H1 (cell line): ENCODE measurements at regions not wholly inside any gene's neighbourhood (a gene's known extent, or its start where the extent isn't known, plus 50 kb on each side); places are given as distances from the start of the nearest gene placed in this dataset.

Experiments used
- CTCF ChIA-PET: fragments of 300-600 bp; sonication (Branson Sonifier 250); formaldehyde crosslinking; loops from one replicate; lab custom pipeline; 2021; ENCODE audit not compliant: partially characterized antibody; lab: Charles Lee
- POLR2A ChIA-PET: fragments of 300-600 bp; sonication (Branson Sonifier 250); formaldehyde crosslinking; loops from one replicate; lab custom pipeline; 2021; ENCODE audit warnings: inconsistent platforms; ENCODE audit not compliant: partially characterized antibody; lab: Charles Lee
- DNase-seq, 2 experiments: peaks; one replicate each; pipeline versions ENCODE4 v3.0.0 to v3.0.0-alpha.2; 2010 to 2022; ENCODE audit warnings: low spot score in 2 of 2, low read depth in 1 of 2, mixed read lengths in 1 of 2
- FAIRE-seq: peaks from 2 replicates; lab custom pipeline; 2011; peaks lifted over from hg19 to GRCh38; lab: Jason Lieb, UNC
- H2AFZ ChIP-seq: 2 replicates; pipeline ENCODE4 v1.8.1; 2012; ENCODE audit warnings: low read length, inconsistent platforms
- H2AK5ac ChIP-seq: 2 replicates; pipeline ENCODE4 v1.6.1; 2013; ENCODE audit warnings: low read depth, low read length
- H2BK120ac ChIP-seq: replicated peaks from 2 replicates; pipeline ENCODE3; 2013; ENCODE audit warnings: low read depth, low read length, inconsistent platforms
- H2BK12ac ChIP-seq: 2 replicates; pipeline ENCODE4 v1.6.1; 2013; ENCODE audit warnings: low read depth, low read length
- H2BK15ac ChIP-seq: 2 replicates; pipeline ENCODE4 v1.6.1; 2013; ENCODE audit warnings: low read length
- H2BK20ac ChIP-seq: 2 replicates; pipeline ENCODE4 v1.6.1; 2013; ENCODE audit warnings: low read length
- H2BK5ac ChIP-seq: 2 replicates; pipeline ENCODE4 v1.6.1; 2013; ENCODE audit warnings: low read depth, low read length
- H3K14ac ChIP-seq: 2 replicates; pipeline ENCODE4 v1.6.1; 2013; ENCODE audit warnings: inconsistent platforms; ENCODE audit not compliant: insufficient read length
- H3K18ac ChIP-seq: 2 replicates; pipeline ENCODE4 v1.6.1; 2013; ENCODE audit warnings: low read length; ENCODE audit errors: extremely low read depth
- H3K23ac ChIP-seq: 2 replicates; pipeline ENCODE4 v1.6.1; 2013; ENCODE audit warnings: inconsistent platforms; ENCODE audit not compliant: insufficient read length
- H3K23me2 ChIP-seq: 2 replicates; pipeline ENCODE4 v1.6.1; 2013; ENCODE audit warnings: low read depth, low read length
- H3K27ac ChIP-seq: 2 replicates; pipeline ENCODE4 v1.6.1; 2011; ENCODE audit warnings: low read depth, low read length, inconsistent platforms
- H3K27me3 ChIP-seq, 4 experiments: replicated peaks in 1 of 4; 1 replicate in 1 of 4; 2 replicates in 3 of 4; pipeline versions ENCODE4 v1.6.1 to v1.8.1; 2011 to 2013; ENCODE audit warnings: low read length in 3 of 4, mild to moderate bottlenecking in 3 of 4, inconsistent platforms in 2 of 4, mixed read lengths in 2 of 4, moderate library complexity in 1 of 4; ENCODE audit not compliant: control insufficient read depth in 3 of 4, insufficient read depth in 3 of 4; ENCODE audit errors: extremely low read depth in 1 of 4
- H3K36me3 ChIP-seq, 4 experiments: 2 replicates each; pipeline versions ENCODE4 v1.6.1 to v1.8.1; 2011 to 2013; ENCODE audit warnings: mild to moderate bottlenecking in 4 of 4, low read length in 3 of 4, moderate library complexity in 2 of 4, control low read depth in 1 of 4, inconsistent platforms in 1 of 4; ENCODE audit not compliant: insufficient read depth in 4 of 4, control insufficient read depth in 2 of 4
- H3K4ac ChIP-seq: replicated peaks from 2 replicates; pipeline ENCODE3; 2013; ENCODE audit warnings: low read length, low read depth, mixed read lengths, inconsistent platforms; ENCODE audit not compliant: insufficient read length
- H3K4me1 ChIP-seq, 4 experiments: replicated peaks in 1 of 4; 1 replicate in 1 of 4; 2 replicates in 3 of 4; pipeline versions ENCODE4 v1.6.1 to v1.8.1; 2011 to 2013; ENCODE audit warnings: low read length in 3 of 4, inconsistent platforms in 2 of 4, mixed read lengths in 1 of 4; ENCODE audit not compliant: insufficient read depth in 4 of 4, control insufficient read depth in 3 of 4
- H3K4me2 ChIP-seq, 2 experiments: 2 replicates each; pipeline versions ENCODE4 v1.6.1 to v1.8.1; 2011 to 2013; ENCODE audit warnings: low read depth in 2 of 2, low read length in 2 of 2, control low read depth in 1 of 2, inconsistent platforms in 1 of 2, mild to moderate bottlenecking in 1 of 2; ENCODE audit not compliant: insufficient read depth in 1 of 2
- H3K4me3 ChIP-seq, 4 experiments: fragments of 200-600, 300-600 bp in 1 of 4; sonication (generic), shearing (Covaris generic), sonication (Bioruptor Twin) in 1 of 4; 2 replicates each; pipeline versions ENCODE4 v1.5.1 to v1.8.1; 2011 to 2016; ENCODE audit warnings: low read length in 4 of 4, low read depth in 3 of 4, control low read depth in 2 of 4, inconsistent platforms in 2 of 4, mild to moderate bottlenecking in 2 of 4, mixed read lengths in 1 of 4, moderate library complexity in 1 of 4; ENCODE audit not compliant: insufficient read depth in 2 of 4; ENCODE audit errors: extremely low read depth in 1 of 4
- H3K56ac ChIP-seq: replicated peaks from 2 replicates; pipeline ENCODE3; 2013; ENCODE audit warnings: low read depth, mild to moderate bottlenecking, mixed read lengths, low read length, inconsistent platforms; ENCODE audit not compliant: insufficient read length
- H3K79me1 ChIP-seq: 2 replicates; pipeline ENCODE4 v1.6.1; 2013; ENCODE audit warnings: low read depth, low read length, control low read depth
- H3K79me2 ChIP-seq, 2 experiments: 2 replicates each; pipeline versions ENCODE4 v1.6.1 to v1.8.1; 2012 to 2013; ENCODE audit warnings: low read length in 2 of 2, mild to moderate bottlenecking in 2 of 2, inconsistent platforms in 1 of 2; ENCODE audit not compliant: insufficient read depth in 2 of 2, control insufficient read depth in 1 of 2
- H3K9ac ChIP-seq, 4 experiments: replicated peaks in 1 of 4; 1 replicate in 1 of 4; 2 replicates in 3 of 4; pipeline versions ENCODE4 v1.6.1 to v1.8.1; 2011 to 2013; ENCODE audit warnings: low read depth in 3 of 4, low read length in 3 of 4, control low read depth in 2 of 4, mild to moderate bottlenecking in 2 of 4, moderate library complexity in 2 of 4, inconsistent platforms in 1 of 4; ENCODE audit errors: extremely low read depth in 1 of 4
- H3K9me3 ChIP-seq, 2 experiments: 2 replicates each; pipeline versions ENCODE4 v1.6.1 to v1.8.1; 2012 to 2013; ENCODE audit warnings: mild to moderate bottlenecking in 2 of 2, moderate library complexity in 2 of 2, control low read depth in 1 of 2, inconsistent platforms in 1 of 2, low read depth in 1 of 2, low read length in 1 of 2, mixed read lengths in 1 of 2; ENCODE audit not compliant: insufficient read depth in 2 of 2
- H4K20me1 ChIP-seq, 2 experiments: replicated peaks in 1 of 2; 2 replicates each; pipeline versions ENCODE3 to v1.8.1; 2011 to 2013; ENCODE audit warnings: inconsistent platforms in 2 of 2, low read length in 2 of 2, mild to moderate bottlenecking in 1 of 2; ENCODE audit not compliant: insufficient read depth in 2 of 2, control insufficient read depth in 1 of 2
- H4K5ac ChIP-seq: 2 replicates; pipeline ENCODE4 v1.6.1; 2013; ENCODE audit warnings: low read length, low read depth, mixed read lengths, inconsistent platforms; ENCODE audit not compliant: insufficient read length
- H4K8ac ChIP-seq: 2 replicates; pipeline ENCODE4 v1.8.0; 2013; ENCODE audit warnings: mild to moderate bottlenecking, moderate library complexity, low read length, inconsistent platforms; ENCODE audit not compliant: insufficient read depth; ENCODE audit errors: extremely low read depth
- H4K91ac ChIP-seq: replicated peaks from 2 replicates; pipeline ENCODE3; 2013; ENCODE audit warnings: low read length, mixed read lengths, inconsistent platforms; ENCODE audit not compliant: insufficient read length
- BCL11A ChIP-seq, 2 experiments: IDR thresholded peaks; one replicate each; pipeline ENCODE4 v1.6.1; 2011; ENCODE audit warnings: low read depth in 2 of 2, low read length in 2 of 2, mild to moderate bottlenecking in 2 of 2
- CBX8 ChIP-seq: fragments of 300-800, 300-1000 bp; sonication (generic); IDR thresholded peaks from 2 replicates; pipeline ENCODE4 v1.7.1; 2016; ENCODE audit warnings: low read depth, low read length, borderline replicate concordance
- CREB1 ChIP-seq: IDR thresholded peaks from 2 replicates; pipeline ENCODE4 v1.6.1; 2012; ENCODE audit warnings: inconsistent platforms
- GTF2F1 ChIP-seq: IDR thresholded peaks from 2 replicates; pipeline ENCODE4 v1.6.1; 2012; ENCODE audit warnings: low read depth, low read length, improper control_type of control experiment, borderline replicate concordance
- HDAC2 ChIP-seq, 2 experiments: fragments of 300-600 bp in 1 of 2; sonication (generic) in 1 of 2; IDR thresholded peaks; 2 replicates each; pipeline ENCODE4 v1.6.1; 2011 to 2012; ENCODE audit warnings: low read depth in 2 of 2, low read length in 2 of 2, mild to moderate bottlenecking in 2 of 2, moderate library complexity in 2 of 2, borderline replicate concordance in 1 of 2, inconsistent platforms in 1 of 2
- JUN ChIP-seq: IDR thresholded peaks from 2 replicates; pipeline ENCODE4 v1.6.1; 2011; ENCODE audit warnings: low read depth, mild to moderate bottlenecking, improper control_type of control experiment, low read length
- JUND ChIP-seq: IDR thresholded peaks from 2 replicates; pipeline ENCODE4 v1.6.1; 2011; ENCODE audit warnings: mild to moderate bottlenecking, improper control_type of control experiment, low read length
- KDM4A ChIP-seq: IDR thresholded peaks from one replicate; pipeline ENCODE4 v1.7.1; 2012; ENCODE audit warnings: low read depth, mild to moderate bottlenecking, moderate library complexity, low read length, inconsistent platforms; ENCODE audit not compliant: severe bottlenecking
- MAX ChIP-seq: IDR thresholded peaks from 2 replicates; pipeline ENCODE4 v1.6.1; 2012; ENCODE audit warnings: inconsistent platforms
- NRF1 ChIP-seq: IDR thresholded peaks from 2 replicates; pipeline ENCODE4 v1.6.1; 2011; ENCODE audit warnings: mild to moderate bottlenecking, low read depth, low read length, improper control_type of control experiment
- RXRA ChIP-seq: IDR thresholded peaks from 2 replicates; pipeline ENCODE4 v1.6.1; 2011; ENCODE audit warnings: low read depth, mild to moderate bottlenecking, low read length, moderate library complexity; ENCODE audit not compliant: insufficient read depth
- SRF ChIP-seq: IDR thresholded peaks from 2 replicates; pipeline ENCODE4 v1.6.1; 2011; ENCODE audit warnings: mild to moderate bottlenecking, low read depth, low read length, moderate library complexity
- SUZ12 ChIP-seq: fragments of 200-600 bp; sonication (generic); IDR thresholded peaks from 2 replicates; pipeline ENCODE4 v1.6.1; 2012; ENCODE audit warnings: mild to moderate bottlenecking, inconsistent platforms, low read length, moderate library complexity, mixed read lengths
- TCF12 ChIP-seq: IDR thresholded peaks from 2 replicates; pipeline ENCODE4 v1.6.1; 2011; ENCODE audit warnings: low read depth, mild to moderate bottlenecking, low read length
- TEAD4 ChIP-seq: IDR thresholded peaks from 2 replicates; pipeline ENCODE4 v1.6.1; 2012; ENCODE audit warnings: low read depth, low read length, inconsistent platforms, mixed read lengths
- WGBS, 2 experiments: shearing (Covaris generic) in 1 of 2; methylation state at CpG; one replicate each; pipeline versions ENCODE4 v1.1.6 to v1.1.7; 2013 to 2015; ENCODE audit warnings: low lambda C conversion rate in 2 of 2, mixed read lengths in 2 of 2, inconsistent platforms in 1 of 2, low coverage in 1 of 2, missing lambda C conversion rate in 1 of 2; ENCODE audit not compliant: insufficient replicate concordance in 2 of 2, insufficient coverage in 1 of 2, insufficient read length in 1 of 2; ENCODE audit errors: extremely low coverage in 1 of 2, missing lambda C conversion rate in 1 of 2; 5-methylcytosine and 5-hydroxymethylcytosine counted together

GRCh38 chr7:128172151-128172550 lies 68.9 kb upstream of the LEP start:
- no peak overlapping the region for H3K4ac ChIP-seq
- H3K9ac ChIP-seq, result no peak overlapping the region
- H4K91ac ChIP-seq, result no peak overlapping the region
- H2BK12ac ChIP-seq, result no peak overlapping the region
- no peak overlapping the region for H2BK120ac ChIP-seq
- no peaks in the 10 kb centered on the region for H3K79me1 ChIP-seq
- peaks cover 3 to 10% of the 10 kb centered on the region in 2 experiments for H4K20me1 ChIP-seq
- DNase-seq (no peak), FAIRE-seq (no peak)
- no peak overlapping the region for H2AFZ ChIP-seq
- no peak overlapping the region for H3K23ac ChIP-seq
- H3K56ac ChIP-seq, result no peak overlapping the region
- H2BK5ac ChIP-seq, result no peak overlapping the region
- no peak overlapping the region for H3K4me3 ChIP-seq
- H3K9me3 ChIP-seq, result no peaks in the 10 kb centered on the region
- H2BK20ac ChIP-seq, result no peak overlapping the region
- H3K14ac ChIP-seq, result no peak overlapping the region
- no peak overlapping the region for H2AK5ac ChIP-seq
- POLR2A ChIA-PET, result no interaction called here
- no peak overlapping the region for H3K27ac ChIP-seq
- H4K5ac ChIP-seq, result no peak overlapping the region
- H4K8ac ChIP-seq, result no peak overlapping the region; the same call in 1 of the 2 replicates
- no peak overlapping the region for H3K18ac ChIP-seq
- peaks cover 16 to 40% (median 34%) of the 10 kb centered on the region in 4 experiments for H3K27me3 ChIP-seq
- peaks cover 12% of the 10 kb centered on the region for H3K23me2 ChIP-seq
- WGBS, 2 experiments, result 71% methylated on average over 7 of the region's 7 CpGs; no CpG with 5 or more reads in 1 of the 2 experiments
- H2BK15ac ChIP-seq, result no peak overlapping the region
- H3K79me2 ChIP-seq, result no peaks in the 10 kb centered on the region
- no peak overlapping the region for H3K4me2 ChIP-seq
- no peaks in the 10 kb centered on the region for H3K36me3 ChIP-seq
- peaks cover 0 to 14% (median 10%) of the 10 kb centered on the region in 4 experiments; a peak in 5 of 7 replicates for H3K4me1 ChIP-seq
- CTCF ChIA-PET, result interaction anchor here (0.7 to 10.6 kb wide), 8 partner anchors 14 to 160 kb away, joined by 3 to 131 read pairs (median 4); no protein-coding TSS in a partner anchor
- TF ChIP-seq CREB1 (no peak), KDM4A (no peak), JUND (no peak), JUN (no peak), RXRA (no peak), HDAC2 (IDR thresholded peaks at IDR 0.05; ENCODE audit: borderline replicate concordance in 1 of 2, low read depth in 2 of 2, low read length in 2 of 2) (no peak), GTF2F1 (no peak), BCL11A (IDR thresholded peaks at IDR 0.05; ENCODE audit: low read depth in 2 of 2, low read length in 2 of 2) (no peak), TEAD4 (no peak), MAX (no peak), CBX8 (no peak), SUZ12 (no peak), SRF (no peak), TCF12 (no peak), NRF1 (no peak)
